Gastroesophageal sphincter (tissue), 3 donors: ENCODE measurements at regions not wholly inside any gene's neighbourhood (a gene's known extent, or its start where the extent isn't known, plus 50 kb on each side); places are given as distances from the start of the nearest gene placed in this dataset.

Experiments used
- EP300 ChIP-seq: sonication (generic); formaldehyde crosslinking; IDR thresholded peaks from one replicate; pipeline ENCODE4 v1.6.1; 2017; ENCODE audit warnings: antibody characterized with exemption, mild to moderate bottlenecking
- POLR2AphosphoS5 ChIP-seq: sonication (generic); formaldehyde crosslinking; IDR thresholded peaks from one replicate; pipeline ENCODE4 v1.6.1; 2017; ENCODE audit warnings: antibody characterized with exemption
- TF ChIP-seq, protein P1 (sequence below), 4 experiments: fragments of 200-600 bp in 2 of 4; fragments of 450-650 bp in 2 of 4; sonication (generic) in 1 of 4; IDR thresholded peaks; one replicate each; pipeline ENCODE4 v1.5.1; 2017 to 2019; ENCODE audit warnings: antibody characterized with exemption in 4 of 4, mild to moderate bottlenecking in 2 of 4, moderate library complexity in 2 of 4

DNA sequence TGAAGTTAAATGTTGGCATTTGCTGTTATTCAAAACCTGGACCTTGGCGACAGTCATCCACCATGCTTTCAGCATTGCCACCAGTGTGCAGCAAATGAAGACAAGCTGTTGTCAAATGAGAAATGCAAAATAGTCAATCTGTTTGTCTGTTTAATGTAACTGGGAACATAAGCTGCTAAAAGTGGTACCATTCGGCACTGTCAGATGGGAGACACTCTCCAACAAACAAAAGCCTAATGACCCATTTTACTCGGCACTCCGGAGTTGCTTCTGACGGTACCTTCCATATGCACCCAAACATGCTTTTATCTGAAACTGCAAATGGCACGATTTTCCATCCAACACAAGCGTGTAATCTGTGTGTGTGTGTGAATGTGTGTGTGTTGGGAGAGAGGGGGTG, 297.8 kb downstream of the MAF start:
- TF ChIP-seq, protein P1, sequence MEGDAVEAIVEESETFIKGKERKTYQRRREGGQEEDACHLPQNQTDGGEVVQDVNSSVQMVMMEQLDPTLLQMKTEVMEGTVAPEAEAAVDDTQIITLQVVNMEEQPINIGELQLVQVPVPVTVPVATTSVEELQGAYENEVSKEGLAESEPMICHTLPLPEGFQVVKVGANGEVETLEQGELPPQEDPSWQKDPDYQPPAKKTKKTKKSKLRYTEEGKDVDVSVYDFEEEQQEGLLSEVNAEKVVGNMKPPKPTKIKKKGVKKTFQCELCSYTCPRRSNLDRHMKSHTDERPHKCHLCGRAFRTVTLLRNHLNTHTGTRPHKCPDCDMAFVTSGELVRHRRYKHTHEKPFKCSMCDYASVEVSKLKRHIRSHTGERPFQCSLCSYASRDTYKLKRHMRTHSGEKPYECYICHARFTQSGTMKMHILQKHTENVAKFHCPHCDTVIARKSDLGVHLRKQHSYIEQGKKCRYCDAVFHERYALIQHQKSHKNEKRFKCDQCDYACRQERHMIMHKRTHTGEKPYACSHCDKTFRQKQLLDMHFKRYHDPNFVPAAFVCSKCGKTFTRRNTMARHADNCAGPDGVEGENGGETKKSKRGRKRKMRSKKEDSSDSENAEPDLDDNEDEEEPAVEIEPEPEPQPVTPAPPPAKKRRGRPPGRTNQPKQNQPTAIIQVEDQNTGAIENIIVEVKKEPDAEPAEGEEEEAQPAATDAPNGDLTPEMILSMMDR (IDR thresholded peaks at IDR 0.05) = no peak
- TF ChIP-seq EP300 (no peak), POLR2AphosphoS5 (no peak)
